ENCODE measurements at regions not wholly inside any gene's neighbourhood (a gene's known extent, or its start where the extent isn't known, plus 50 kb on each side); places are given as distances from the start of the nearest gene placed in this dataset.

GRCh38 chr16:65532258-65532657 is 410.4 kb upstream of the CDH11 start:
- FAIRE-seq (no peak), DNase-seq (ENCODE audit: low spot score) (no peak), ATAC-seq (no peak)
- 42% methylated on average over 6 of the region's 6 CpGs for WGBS (ENCODE audit: low lambda C conversion rate)
- TF ChIP-seq HDAC2 (CRISPR knock-in tag; IDR thresholded peaks at IDR 0.05) (no peak), TBX2 (CRISPR knock-in tag; IDR thresholded peaks at IDR 0.05; ENCODE audit: borderline replicate concordance) (no peak), HMG20A (CRISPR knock-in tag; IDR thresholded peaks at IDR 0.05; ENCODE audit: borderline replicate concordance) (no peak), CREBL2 (CRISPR knock-in tag; IDR thresholded peaks at IDR 0.05; ENCODE audit: borderline replicate concordance) (no peak), SMARCE1 (IDR thresholded peaks at IDR 0.05; ENCODE audit: borderline replicate concordance) (no peak), PCBP2 (optimal IDR thresholded peaks at IDR 0.05; ENCODE audit: low read depth, low read length, poor library complexity, severe bottlenecking) (no peak)
- H2AFZ ChIP-seq (ENCODE audit: low read length), result no peak overlapping the region
- H4K20me1 ChIP-seq (ENCODE audit: insufficient read depth, low read length), result no peaks in the 10 kb centered on the region
- no peak overlapping the region for H3K27ac ChIP-seq (ENCODE audit: extremely low read length, insufficient read depth, low read length)
- H3K9me3 ChIP-seq (ENCODE audit: low read length), result peaks cover 6% of the 10 kb centered on the region; the same call in 1 of the 2 replicates
- no peak overlapping the region for H3K4me2 ChIP-seq (ENCODE audit: low read depth, low read length)
- H3K4me1 ChIP-seq (ENCODE audit: insufficient read depth, low read length), result no peaks in the 10 kb centered on the region
- BruUV-seq (replicated peaks), result no TSS peak
- no peaks in the 10 kb centered on the region for H3K36me3 ChIP-seq (replicated peaks in 1 of 2; ENCODE audit: control insufficient read depth in 1 of 2, insufficient read depth in 2 of 2, low read length in 2 of 2)
- ChIA-PET POLR2A (no interaction called here), CTCF (ENCODE audit: low intra/inter-chr PET ratio, low total read pairs) (no interaction called here)
- in situ Hi-C loops (cut with HindIII; ENCODE audit: extremely low pct_ligation_motif_present, low pct_unique_long_range_greater_than_20kb) (no loop called here), intact Hi-C loops (cut with micrococcal nuclease; ENCODE audit: unreplicated experiment) (no loop called here)
- H3K4me3 ChIP-seq (replicated peaks in 1 of 3; ENCODE audit: insufficient read depth in 1 of 3, low read depth in 2 of 3, low read length in 3 of 3), result no peak overlapping the region
- no peak overlapping the region for H3K9ac ChIP-seq (ENCODE audit: insufficient read depth, low read depth, low read length)
- H3K27me3 ChIP-seq (ENCODE audit: control insufficient read depth in 1 of 2, insufficient read depth in 2 of 2, low read length in 2 of 2), result no peaks in the 10 kb centered on the region
- no peaks in the 10 kb centered on the region for H3K79me2 ChIP-seq (ENCODE audit: insufficient read depth, low read length)

GRCh38 chr16:65531475-65531874 is 409.6 kb upstream of the CDH11 start:
- Histone ChIP-seq H3K4me1 (ENCODE audit: insufficient read depth, low read length) (no peaks in the 10 kb centered on the region), H3K4me3 (replicated peaks in 1 of 3; ENCODE audit: insufficient read depth in 1 of 3, low read depth in 2 of 3, low read length in 3 of 3) (no peak overlapping the region), H4K20me1 (ENCODE audit: insufficient read depth, low read length) (no peaks in the 10 kb centered on the region), H3K79me2 (ENCODE audit: insufficient read depth, low read length) (no peaks in the 10 kb centered on the region), H3K36me3 (replicated peaks in 1 of 2; ENCODE audit: control insufficient read depth in 1 of 2, insufficient read depth in 2 of 2, low read length in 2 of 2) (no peaks in the 10 kb centered on the region), H3K9me3 (ENCODE audit: low read length) (peaks cover 11% of the 10 kb centered on the region; the same call in 1 of the 2 replicates), H3K27me3 (ENCODE audit: control insufficient read depth in 1 of 2, insufficient read depth in 2 of 2, low read length in 2 of 2) (no peaks in the 10 kb centered on the region), H2AFZ (ENCODE audit: low read length) (no peak overlapping the region), H3K9ac (ENCODE audit: insufficient read depth, low read depth, low read length) (no peak overlapping the region), H3K27ac (ENCODE audit: extremely low read length, insufficient read depth, low read length) (no peak overlapping the region), H3K4me2 (ENCODE audit: low read depth, low read length) (no peak overlapping the region)
- FAIRE-seq (no peak), ATAC-seq (no peak), DNase-seq (ENCODE audit: low spot score) (no peak)
- POLR2A ChIA-PET, result no interaction called here
- intact Hi-C loops (cut with micrococcal nuclease; ENCODE audit: unreplicated experiment), result no loop called here
- TF ChIP-seq, protein P1, sequence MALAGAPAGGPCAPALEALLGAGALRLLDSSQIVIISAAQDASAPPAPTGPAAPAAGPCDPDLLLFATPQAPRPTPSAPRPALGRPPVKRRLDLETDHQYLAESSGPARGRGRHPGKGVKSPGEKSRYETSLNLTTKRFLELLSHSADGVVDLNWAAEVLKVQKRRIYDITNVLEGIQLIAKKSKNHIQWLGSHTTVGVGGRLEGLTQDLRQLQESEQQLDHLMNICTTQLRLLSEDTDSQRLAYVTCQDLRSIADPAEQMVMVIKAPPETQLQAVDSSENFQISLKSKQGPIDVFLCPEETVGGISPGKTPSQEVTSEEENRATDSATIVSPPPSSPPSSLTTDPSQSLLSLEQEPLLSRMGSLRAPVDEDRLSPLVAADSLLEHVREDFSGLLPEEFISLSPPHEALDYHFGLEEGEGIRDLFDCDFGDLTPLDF (CRISPR knock-in tag; IDR thresholded peaks at IDR 0.05), result no peak
- no peak for TF ChIP-seq ZNF704 (CRISPR knock-in tag; IDR thresholded peaks at IDR 0.05; ENCODE audit: borderline replicate concordance)
- CTCF ChIA-PET (ENCODE audit: low intra/inter-chr PET ratio, low total read pairs), result no interaction called here
- 3% methylated on average over 4 of the region's 4 CpGs for WGBS (ENCODE audit: low lambda C conversion rate)
- in situ Hi-C loops (cut with HindIII; ENCODE audit: extremely low pct_ligation_motif_present, low pct_unique_long_range_greater_than_20kb), result no loop called here
- no TSS peak for BruUV-seq (replicated peaks)
